ENCODE measurements at regions not wholly inside any gene's neighbourhood (a gene's known extent, or its start where the extent isn't known, plus 50 kb on each side); places are given as distances from the start of the nearest gene placed in this dataset.

DNA sequence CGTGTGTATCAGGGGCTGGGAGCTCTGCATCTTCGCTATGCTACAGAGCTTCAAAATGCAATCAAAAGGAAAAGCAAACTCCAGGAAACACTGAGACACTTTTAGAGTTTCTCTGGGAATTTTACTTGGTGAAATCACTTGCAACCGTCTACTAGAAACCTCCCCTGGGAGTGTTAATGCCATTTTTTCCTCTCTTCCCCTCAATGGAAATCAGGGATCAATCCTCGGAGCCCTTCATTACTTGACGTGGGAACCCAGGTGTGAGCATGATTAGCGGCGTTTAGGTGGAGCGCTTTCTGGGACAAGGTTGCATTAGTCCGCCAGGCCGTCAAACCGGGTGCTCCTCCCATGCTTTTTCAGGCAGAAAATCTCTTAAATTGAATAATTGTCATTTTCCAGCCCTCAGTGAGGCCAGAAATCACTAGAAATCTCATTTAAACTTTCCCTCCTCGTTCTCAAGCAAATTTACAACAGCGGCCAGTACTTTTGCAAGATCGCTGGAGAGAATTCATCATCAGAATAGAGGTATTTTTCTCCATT lies 191.3 kb downstream of the IRX1 start:
- TF ChIP-seq, protein P1, sequence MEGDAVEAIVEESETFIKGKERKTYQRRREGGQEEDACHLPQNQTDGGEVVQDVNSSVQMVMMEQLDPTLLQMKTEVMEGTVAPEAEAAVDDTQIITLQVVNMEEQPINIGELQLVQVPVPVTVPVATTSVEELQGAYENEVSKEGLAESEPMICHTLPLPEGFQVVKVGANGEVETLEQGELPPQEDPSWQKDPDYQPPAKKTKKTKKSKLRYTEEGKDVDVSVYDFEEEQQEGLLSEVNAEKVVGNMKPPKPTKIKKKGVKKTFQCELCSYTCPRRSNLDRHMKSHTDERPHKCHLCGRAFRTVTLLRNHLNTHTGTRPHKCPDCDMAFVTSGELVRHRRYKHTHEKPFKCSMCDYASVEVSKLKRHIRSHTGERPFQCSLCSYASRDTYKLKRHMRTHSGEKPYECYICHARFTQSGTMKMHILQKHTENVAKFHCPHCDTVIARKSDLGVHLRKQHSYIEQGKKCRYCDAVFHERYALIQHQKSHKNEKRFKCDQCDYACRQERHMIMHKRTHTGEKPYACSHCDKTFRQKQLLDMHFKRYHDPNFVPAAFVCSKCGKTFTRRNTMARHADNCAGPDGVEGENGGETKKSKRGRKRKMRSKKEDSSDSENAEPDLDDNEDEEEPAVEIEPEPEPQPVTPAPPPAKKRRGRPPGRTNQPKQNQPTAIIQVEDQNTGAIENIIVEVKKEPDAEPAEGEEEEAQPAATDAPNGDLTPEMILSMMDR (IDR thresholded peaks at IDR 0.05; ENCODE audit: insufficient read depth, low read length) = no peak
- TF ChIP-seq POLR2AphosphoS5 (IDR thresholded peaks at IDR 0.05; ENCODE audit: low read depth) = no peak
